B cell (primary cell): ENCODE measurements at regions not wholly inside any gene's neighbourhood (a gene's known extent, or its start where the extent isn't known, plus 50 kb on each side); places are given as distances from the start of the nearest gene placed in this dataset.
"Not testable (repeated sequence)": the region's sequence is repeated elsewhere in the genome, so short reads cannot be mapped to it uniquely, and the experiment has no call there.

Experiments used
- CTCF ChIP-seq: fragments of 200-600 bp; IDR thresholded peaks from one replicate; pipeline ENCODE4 v1.8.0; 2022; ENCODE audit warnings: antibody characterized with exemption, mild to moderate bottlenecking
- EZH2 ChIP-seq: IDR thresholded peaks from 2 replicates; pipeline ENCODE4 v1.6.1; 2012; ENCODE audit warnings: borderline replicate concordance, low read depth, mild to moderate bottlenecking, moderate library complexity, low read length; ENCODE audit not compliant: insufficient read depth, poor library complexity, severe bottlenecking

- TF ChIP-seq CTCF, EZH2: not testable (repeated sequence)
Observed at GRCh38 chr10:38738011-38738410, 643.9 kb downstream of the ZNF37A start.
